Activated B cell treated with CpG ODN at 0.5 μM for 24 hours (primary cell): ENCODE measurements at regions not wholly inside any gene's neighbourhood (a gene's known extent, or its start where the extent isn't known, plus 50 kb on each side); places are given as distances from the start of the nearest gene placed in this dataset.
"Not testable (repeated sequence)": the region's sequence is repeated elsewhere in the genome, so short reads cannot be mapped to it uniquely, and the experiment has no call there.

Experiments
- ATAC-seq: fragments of 200-7000 bp; cut with Tn5 transposase; one replicate; pipeline ENCODE4 v1.10.0; 2021; ENCODE audit warnings: low read depth, mild to moderate bottlenecking, moderate library complexity
- CTCF ChIA-PET: fragments of 350-600 bp; sonication (Branson Sonifier 250); formaldehyde crosslinking; loops from one replicate; lab custom pipeline; 2021; ENCODE audit warnings: antibody characterized with exemption; lab: Charles Lee
- POLR2A ChIA-PET: fragments of 350-600 bp; sonication (Branson Sonifier 250); formaldehyde crosslinking; loops from one replicate; lab custom pipeline; 2021; ENCODE audit warnings: antibody characterized with exemption; lab: Charles Lee
- DNase-seq: peaks from one replicate; pipeline ENCODE4 v3.0.0; 2022
- H3K27ac Mint-ChIP-seq: one replicate; pipeline ENCODE4 v1.8.0; 2020; ENCODE audit warnings: mixed read lengths
- H3K27me3 Mint-ChIP-seq: one replicate; pipeline ENCODE4 v1.8.0; 2021; ENCODE audit warnings: mixed read lengths
- H3K36me3 Mint-ChIP-seq: one replicate; pipeline ENCODE4 v1.8.0; 2021; ENCODE audit warnings: low read depth, mixed read lengths
- H3K4me1 Mint-ChIP-seq: one replicate; pipeline ENCODE4 v1.8.0; 2021; ENCODE audit warnings: mixed read lengths
- H3K4me3 Mint-ChIP-seq: one replicate; pipeline ENCODE4 v1.8.0; 2020; ENCODE audit warnings: mild to moderate bottlenecking, mixed read lengths
- H3K9me3 Mint-ChIP-seq: one replicate; pipeline ENCODE4 v1.8.0; 2020; ENCODE audit warnings: mixed read lengths
- CTCF ChIP-seq: fragments of 200-600 bp; IDR thresholded peaks from one replicate; pipeline ENCODE4 v1.8.0; 2022; ENCODE audit warnings: antibody characterized with exemption, mild to moderate bottlenecking
- intact Hi-C: fragments of 100-400 bp; cut with micrococcal nuclease; formaldehyde crosslinking; loops from one replicate; pipeline ENCODE4 v1.15.1; 2024

DNA sequence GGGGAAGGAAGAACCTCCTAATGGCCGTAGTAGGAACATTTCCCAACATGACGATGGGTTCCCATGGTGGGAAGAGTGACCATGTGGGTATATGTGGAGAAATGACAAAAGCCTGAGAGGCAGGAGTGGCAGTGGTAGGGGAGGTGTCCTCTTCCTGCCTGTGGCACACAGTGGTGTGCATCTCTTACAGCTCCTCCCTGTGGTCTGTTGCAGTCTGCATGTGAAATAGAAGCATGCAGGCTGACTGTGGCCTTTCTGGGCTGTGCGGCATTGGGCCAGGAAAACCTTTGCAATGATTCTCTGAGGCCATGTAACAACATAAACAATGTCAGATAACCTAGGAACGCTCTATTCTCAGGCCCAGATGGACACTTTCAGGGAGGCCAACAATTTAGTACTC, 84.0 kb downstream of the LACC1 start:
- ChIA-PET CTCF (no interaction called here), POLR2A (no interaction called here)
- no peak for DNase-seq
- no peak for TF ChIP-seq CTCF
- H3K27ac Mint-ChIP-seq = no peak overlapping the region
- no peaks in the 10 kb centered on the region for H3K9me3 Mint-ChIP-seq
- intact Hi-C loops = loop anchor here (5.0 kb wide), 1 partner anchor 56 kb away; no protein-coding TSS in a partner anchor
- no peak overlapping the region for H3K4me3 Mint-ChIP-seq
- H3K4me1 Mint-ChIP-seq = no peaks in the 10 kb centered on the region
- H3K36me3 Mint-ChIP-seq = no peaks in the 10 kb centered on the region
- H3K27me3 Mint-ChIP-seq = peaks cover 4% of the 10 kb centered on the region
- ATAC-seq = no peak

DNA sequence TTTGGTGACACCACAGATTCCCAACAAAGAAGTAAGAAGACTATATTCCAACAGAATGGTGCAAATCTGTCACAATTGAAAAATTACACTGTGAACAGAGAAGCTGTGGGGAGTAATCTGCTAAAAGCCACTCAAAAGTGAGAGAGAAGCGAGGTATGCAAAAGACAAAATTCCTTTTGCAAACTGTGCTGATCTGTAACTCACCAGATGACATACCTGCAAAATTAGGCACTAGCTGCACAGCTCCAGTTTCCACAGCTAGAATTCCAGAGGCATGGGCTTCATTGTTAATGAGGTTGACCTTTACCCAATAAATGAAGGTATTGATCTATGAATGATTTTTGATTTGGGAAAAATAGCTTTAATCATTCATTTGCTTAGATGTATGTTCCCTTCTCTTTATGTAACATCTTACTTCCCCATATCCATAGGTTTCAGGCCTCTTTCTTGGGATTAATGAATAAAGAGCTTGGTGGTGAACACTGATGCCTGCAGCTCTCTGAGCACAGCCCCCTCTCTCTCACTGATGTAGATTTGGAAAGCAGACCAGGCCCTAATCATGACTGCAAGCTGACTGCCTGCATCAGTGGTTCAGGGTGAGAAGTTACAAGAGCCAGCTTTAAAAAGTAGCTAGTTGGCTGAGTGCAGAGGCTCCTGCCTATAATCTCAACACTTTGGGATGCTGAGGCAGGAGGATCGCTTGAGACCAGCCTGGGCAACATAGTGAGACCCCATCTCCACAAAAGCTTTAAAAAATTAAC, 85.2 kb downstream of the LACC1 start:
- TF ChIP-seq CTCF = no peak
- Mint-ChIP-seq H3K36me3 (no peaks in the 10 kb centered on the region), H3K9me3 (no peaks in the 10 kb centered on the region), H3K27ac (no peak overlapping the region), H3K4me1 (no peaks in the 10 kb centered on the region), H3K27me3 (peaks cover 4% of the 10 kb centered on the region), H3K4me3 (no peak overlapping the region)
- no peak for ATAC-seq
- intact Hi-C loops = loop anchor here (5.0 kb wide), 1 partner anchor 58 kb away; no protein-coding TSS in a partner anchor
- no peak for DNase-seq
- CTCF ChIA-PET = interaction anchor here (0.6 kb wide), 1 partner anchor 63 kb away, joined by 3 read pairs; no protein-coding TSS in a partner anchor
- POLR2A ChIA-PET = no interaction called here

- H3K4me1 Mint-ChIP-seq = no peaks in the 10 kb centered on the region
- CTCF ChIA-PET = interaction anchor here (0.6 kb wide), 1 partner anchor 63 kb away, joined by 3 read pairs; no protein-coding TSS in a partner anchor
- H3K27me3 Mint-ChIP-seq = peaks cover 4% of the 10 kb centered on the region
Observed at GRCh38 chr13:43965459-43965845, 85.7 kb downstream of the LACC1 start.

DNA sequence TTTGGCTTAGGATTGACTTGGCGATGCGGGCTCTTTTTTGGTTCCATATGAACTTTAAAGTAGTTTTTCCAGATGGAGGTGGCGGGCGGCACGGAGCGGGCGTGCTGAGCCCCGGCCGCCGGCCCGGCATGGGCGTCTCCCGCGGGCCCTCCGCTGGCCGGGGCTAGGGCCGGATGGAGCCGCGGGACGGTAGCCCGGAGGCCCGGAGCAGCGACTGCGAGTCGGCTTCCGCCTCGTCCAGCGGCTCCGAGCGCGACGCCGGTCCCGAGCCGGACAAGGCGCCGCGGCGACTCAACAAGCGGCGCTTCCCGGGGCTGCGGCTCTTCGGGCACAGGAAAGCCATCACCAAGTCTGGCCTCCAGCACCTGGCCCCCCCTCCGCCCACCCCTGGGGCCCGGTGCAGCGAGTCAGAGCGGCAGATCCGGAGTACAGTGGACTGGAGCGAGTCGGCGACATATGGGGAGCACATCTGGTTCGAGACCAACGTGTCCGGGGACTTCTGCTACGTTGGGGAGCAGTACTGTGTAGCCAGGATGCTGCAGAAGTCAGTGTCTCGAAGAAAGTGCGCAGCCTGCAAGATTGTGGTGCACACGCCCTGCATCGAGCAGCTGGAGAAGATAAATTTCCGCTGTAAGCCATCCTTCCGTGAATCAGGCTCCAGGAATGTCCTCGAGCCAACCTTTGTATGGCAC, 88.7 kb downstream of the LACC1 start:
- intact Hi-C loops, DNase-seq, H3K27ac Mint-ChIP-seq, H3K9me3 Mint-ChIP-seq, H3K4me3 Mint-ChIP-seq, CTCF ChIA-PET, H3K4me1 Mint-ChIP-seq, H3K27me3 Mint-ChIP-seq, H3K36me3 Mint-ChIP-seq, POLR2A ChIA-PET, ATAC-seq: not testable (repeated sequence)

More at GRCh38 chr13:43965459-43965845, 85.7 kb downstream of the LACC1 start:
- TF ChIP-seq CTCF = no peak
- ATAC-seq = no peak
- Mint-ChIP-seq H3K9me3 (no peaks in the 10 kb centered on the region), H3K4me3 (no peak overlapping the region), H3K27ac (no peak overlapping the region), H3K36me3 (no peaks in the 10 kb centered on the region)
- POLR2A ChIA-PET = no interaction called here
- intact Hi-C loops = no loop called here
- no peak for DNase-seq

DNA sequence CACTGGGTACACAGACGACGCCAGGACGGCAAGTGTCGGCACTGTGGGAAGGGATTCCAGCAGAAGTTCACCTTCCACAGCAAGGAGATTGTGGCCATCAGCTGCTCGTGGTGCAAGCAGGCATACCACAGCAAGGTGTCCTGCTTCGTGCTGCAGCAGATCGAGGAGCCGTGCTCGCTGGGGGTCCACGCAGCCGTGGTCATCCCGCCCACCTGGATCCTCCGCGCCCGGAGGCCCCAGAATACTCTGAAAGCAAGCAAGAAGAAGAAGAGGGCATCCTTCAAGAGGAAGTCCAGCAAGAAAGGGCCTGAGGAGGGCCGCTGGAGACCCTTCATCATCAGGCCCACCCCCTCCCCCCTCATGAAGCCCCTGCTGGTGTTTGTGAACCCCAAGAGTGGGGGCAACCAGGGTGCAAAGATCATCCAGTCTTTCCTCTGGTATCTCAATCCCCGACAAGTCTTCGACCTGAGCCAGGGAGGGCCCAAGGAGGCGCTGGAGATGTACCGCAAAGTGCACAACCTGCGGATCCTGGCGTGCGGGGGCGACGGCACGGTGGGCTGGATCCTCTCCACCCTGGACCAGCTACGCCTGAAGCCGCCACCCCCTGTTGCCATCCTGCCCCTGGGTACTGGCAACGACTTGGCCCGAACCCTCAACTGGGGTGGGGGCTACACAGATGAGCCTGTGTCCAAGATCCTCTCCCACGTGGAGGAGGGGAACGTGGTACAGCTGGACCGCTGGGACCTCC, 89.4 kb downstream of the LACC1 start:
- H3K27me3 Mint-ChIP-seq, intact Hi-C loops, CTCF ChIA-PET, H3K4me3 Mint-ChIP-seq, H3K36me3 Mint-ChIP-seq, POLR2A ChIA-PET, H3K27ac Mint-ChIP-seq, ATAC-seq, H3K4me1 Mint-ChIP-seq, DNase-seq, H3K9me3 Mint-ChIP-seq: not testable (repeated sequence)

DNA sequence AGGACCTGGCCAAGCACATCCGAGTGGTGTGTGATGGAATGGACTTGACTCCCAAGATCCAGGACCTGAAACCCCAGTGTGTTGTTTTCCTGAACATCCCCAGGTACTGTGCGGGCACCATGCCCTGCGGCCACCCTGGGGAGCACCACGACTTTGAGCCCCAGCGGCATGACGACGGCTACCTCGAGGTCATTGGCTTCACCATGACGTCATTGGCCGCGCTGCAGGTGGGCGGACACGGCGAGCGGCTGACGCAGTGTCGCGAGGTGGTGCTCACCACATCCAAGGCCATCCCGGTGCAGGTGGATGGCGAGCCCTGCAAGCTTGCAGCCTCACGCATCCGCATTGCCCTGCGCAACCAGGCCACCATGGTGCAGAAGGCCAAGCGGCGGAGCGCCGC, 90.2 kb downstream of the LACC1 start:
- ATAC-seq, H3K4me3 Mint-ChIP-seq, DNase-seq, intact Hi-C loops, H3K9me3 Mint-ChIP-seq, H3K4me1 Mint-ChIP-seq, CTCF ChIA-PET, POLR2A ChIA-PET, H3K27ac Mint-ChIP-seq, H3K36me3 Mint-ChIP-seq, H3K27me3 Mint-ChIP-seq: not testable (repeated sequence)

DNA sequence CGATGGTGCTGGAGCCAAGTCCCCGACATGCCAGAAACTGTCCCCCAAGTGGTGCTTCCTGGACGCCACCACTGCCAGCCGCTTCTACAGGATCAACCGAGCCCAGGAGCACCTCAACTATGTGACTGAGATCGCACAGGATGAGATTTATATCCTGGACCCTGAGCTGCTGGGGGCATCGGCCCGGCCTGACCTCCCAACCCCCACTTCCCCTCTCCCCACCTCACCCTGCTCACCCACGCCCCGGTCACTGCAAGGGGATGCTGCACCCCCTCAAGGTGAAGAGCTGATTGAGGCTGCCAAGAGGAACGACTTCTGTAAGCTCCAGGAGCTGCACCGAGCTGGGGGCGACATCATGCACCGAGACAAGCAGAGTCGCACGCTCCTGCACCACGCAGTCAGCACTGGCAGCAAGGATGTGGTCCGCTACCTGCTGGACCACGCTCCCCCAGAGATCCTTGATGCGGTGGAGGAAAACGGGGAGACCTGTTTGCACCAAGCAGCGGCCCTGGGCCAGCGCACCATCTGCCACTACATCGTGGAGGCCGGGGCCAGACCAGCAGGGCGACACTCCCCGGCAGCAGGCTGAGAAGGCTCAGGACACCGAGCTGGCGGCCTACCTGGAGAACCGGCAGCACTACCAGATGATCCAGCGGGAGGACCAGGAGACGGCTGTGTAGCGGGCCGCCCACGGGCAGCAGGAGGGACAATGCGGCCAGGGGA, 91.0 kb downstream of the LACC1 start:
- POLR2A ChIA-PET, H3K27ac Mint-ChIP-seq, CTCF ChIA-PET, H3K4me3 Mint-ChIP-seq, H3K36me3 Mint-ChIP-seq, DNase-seq, H3K4me1 Mint-ChIP-seq, H3K9me3 Mint-ChIP-seq, H3K27me3 Mint-ChIP-seq, ATAC-seq, intact Hi-C loops: not testable (repeated sequence)

GRCh38 chr13:43971324-43971723, 91.6 kb downstream of the LACC1 start:
- not testable (repeated sequence) for DNase-seq

More at GRCh38 chr13:43971324-43971723, 91.6 kb downstream of the LACC1 start:
- CTCF ChIA-PET, H3K27ac Mint-ChIP-seq, H3K4me1 Mint-ChIP-seq, intact Hi-C loops, H3K27me3 Mint-ChIP-seq, POLR2A ChIA-PET, H3K36me3 Mint-ChIP-seq, H3K4me3 Mint-ChIP-seq, ATAC-seq, H3K9me3 Mint-ChIP-seq: not testable (repeated sequence)
